A673 (cell line): ENCODE measurements at regions not wholly inside any gene's neighbourhood (a gene's known extent, or its start where the extent isn't known, plus 50 kb on each side); places are given as distances from the start of the nearest gene placed in this dataset.

Source experiments
- CTCF ChIP-seq: fragments of 300-800, 200-600 bp; sonication (generic); conservative IDR thresholded peaks from 2 replicates; pipeline ENCODE4 v1.5.1; 2017; ENCODE audit warnings: low read depth, mild to moderate bottlenecking, antibody characterized with exemption, low read length, moderate library complexity, mixed read lengths
- EZH2 ChIP-seq: fragments of 200-600 bp; sonication (generic); IDR thresholded peaks from 2 replicates; pipeline ENCODE4 v1.6.1; 2017; ENCODE audit warnings: borderline replicate concordance, low read depth, mild to moderate bottlenecking, mixed read lengths, antibody characterized with exemption, low read length; ENCODE audit not compliant: poor library complexity, severe bottlenecking

DNA sequence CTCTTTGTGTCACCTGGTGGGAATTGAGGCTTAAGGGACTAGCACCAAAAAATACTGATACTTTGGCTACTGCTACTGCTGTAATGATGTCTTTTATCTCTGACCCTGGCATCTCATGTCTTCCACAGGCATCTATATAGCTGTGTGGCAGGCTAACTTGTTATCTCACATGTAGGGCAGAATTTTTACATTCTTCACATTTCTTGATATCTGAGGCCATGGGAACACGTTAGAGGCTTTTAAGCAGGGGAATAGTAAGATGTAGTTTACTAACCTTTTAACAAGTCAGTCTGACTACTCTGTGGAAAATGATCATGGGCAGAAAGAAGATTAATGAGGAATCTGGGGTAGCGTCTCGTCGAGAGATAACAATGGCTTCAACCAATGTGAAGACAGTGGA, 498.4 kb downstream of the PCNX1 start:
- TF ChIP-seq CTCF (no peak), EZH2 (no peak)
